Astrocyte of the spinal cord (primary cell): ENCODE measurements at regions not wholly inside any gene's neighbourhood (a gene's known extent, or its start where the extent isn't known, plus 50 kb on each side); places are given as distances from the start of the nearest gene placed in this dataset.

ENCODE experiments used
- DNase-seq: peaks from one replicate; pipeline ENCODE4 v3.0.0; 2011; ENCODE audit warnings: low read depth, low spot score
- H3K4me3 ChIP-seq: 2 replicates; pipeline ENCODE4 v1.5.1; 2011; ENCODE audit warnings: low read depth, mild to moderate bottlenecking, low read length, moderate library complexity
- CTCF ChIP-seq: IDR thresholded peaks from 2 replicates; pipeline ENCODE4 v1.5.1; 2012; ENCODE audit warnings: low read depth, mild to moderate bottlenecking, low read length, inconsistent platforms
- in situ Hi-C: cut with HindIII; loops from 2 replicates; pipeline ENCODE4 v1.10.0; 2017; ENCODE audit warnings: low sequenced_read_pairs

GRCh38 chr15:95489103-95489502 lies 841.4 kb upstream of the NR2F2 start:
- in situ Hi-C loops: no loop called here

GRCh38 chr15:95492388-95493070 lies 838.0 kb upstream of the NR2F2 start:
- no peak for DNase-seq
- in situ Hi-C loops: no loop called here
- no peak overlapping the region for H3K4me3 ChIP-seq
- no peak for TF ChIP-seq CTCF

More at GRCh38 chr15:95489103-95489502, 841.4 kb upstream of the NR2F2 start:
- no peak for TF ChIP-seq CTCF
- no peak overlapping the region for H3K4me3 ChIP-seq
- no peak for DNase-seq

- TF ChIP-seq CTCF: no peak
- in situ Hi-C loops: no loop called here
- no peak for DNase-seq
- H3K4me3 ChIP-seq: no peak overlapping the region
Measured at GRCh38 chr15:95494971-95495541, 835.4 kb upstream of the NR2F2 start.

- DNase-seq: no peak
- no peak for TF ChIP-seq CTCF
- in situ Hi-C loops: no loop called here
- H3K4me3 ChIP-seq: no peak overlapping the region
Measured at GRCh38 chr15:95497634-95498033, 832.9 kb upstream of the NR2F2 start.

GRCh38 chr15:95498961-95499360 lies 831.5 kb upstream of the NR2F2 start:
- no peak for DNase-seq
- in situ Hi-C loops: no loop called here
- H3K4me3 ChIP-seq: no peak overlapping the region
- TF ChIP-seq CTCF: no peak

- in situ Hi-C loops: no loop called here
- H3K4me3 ChIP-seq: no peak overlapping the region
- TF ChIP-seq CTCF: no peak
- DNase-seq: no peak
Measured at GRCh38 chr15:95499397-95499796, 831.1 kb upstream of the NR2F2 start.

- in situ Hi-C loops: no loop called here
- no peak for TF ChIP-seq CTCF
- H3K4me3 ChIP-seq: no peak overlapping the region
- DNase-seq: no peak
Measured at GRCh38 chr15:95501865-95502264, 828.6 kb upstream of the NR2F2 start.
